ENCODE measurements at regions not wholly inside any gene's neighbourhood (a gene's known extent, or its start where the extent isn't known, plus 50 kb on each side); places are given as distances from the start of the nearest gene placed in this dataset.

DNA sequence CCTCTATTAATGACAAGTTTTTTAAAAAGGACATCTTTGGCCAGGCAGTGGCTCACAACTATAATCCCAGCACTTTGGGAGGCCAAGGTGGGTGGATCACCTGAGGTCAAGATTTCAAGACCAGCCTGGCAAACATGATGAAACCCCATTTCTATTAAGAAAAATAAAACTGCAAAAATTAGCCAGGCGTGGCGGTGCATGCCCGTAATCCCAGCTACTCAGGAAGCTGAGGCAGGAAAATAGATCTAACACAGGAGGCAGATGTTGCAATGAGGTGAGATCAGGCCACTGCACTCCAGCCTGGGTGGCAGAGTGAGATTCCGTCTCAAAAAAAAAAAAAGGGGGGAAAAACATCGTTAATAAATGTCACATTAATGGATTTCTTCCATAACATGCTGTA, 1805.4 kb downstream of the C4orf33 start:
- TF ChIP-seq, protein P1, sequence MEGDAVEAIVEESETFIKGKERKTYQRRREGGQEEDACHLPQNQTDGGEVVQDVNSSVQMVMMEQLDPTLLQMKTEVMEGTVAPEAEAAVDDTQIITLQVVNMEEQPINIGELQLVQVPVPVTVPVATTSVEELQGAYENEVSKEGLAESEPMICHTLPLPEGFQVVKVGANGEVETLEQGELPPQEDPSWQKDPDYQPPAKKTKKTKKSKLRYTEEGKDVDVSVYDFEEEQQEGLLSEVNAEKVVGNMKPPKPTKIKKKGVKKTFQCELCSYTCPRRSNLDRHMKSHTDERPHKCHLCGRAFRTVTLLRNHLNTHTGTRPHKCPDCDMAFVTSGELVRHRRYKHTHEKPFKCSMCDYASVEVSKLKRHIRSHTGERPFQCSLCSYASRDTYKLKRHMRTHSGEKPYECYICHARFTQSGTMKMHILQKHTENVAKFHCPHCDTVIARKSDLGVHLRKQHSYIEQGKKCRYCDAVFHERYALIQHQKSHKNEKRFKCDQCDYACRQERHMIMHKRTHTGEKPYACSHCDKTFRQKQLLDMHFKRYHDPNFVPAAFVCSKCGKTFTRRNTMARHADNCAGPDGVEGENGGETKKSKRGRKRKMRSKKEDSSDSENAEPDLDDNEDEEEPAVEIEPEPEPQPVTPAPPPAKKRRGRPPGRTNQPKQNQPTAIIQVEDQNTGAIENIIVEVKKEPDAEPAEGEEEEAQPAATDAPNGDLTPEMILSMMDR (IDR thresholded peaks at IDR 0.05), result no peak
- no peak for TF ChIP-seq POLR2AphosphoS5 (IDR thresholded peaks at IDR 0.05)
